Mammary epithelial cell (primary cell): ENCODE measurements at regions not wholly inside any gene's neighbourhood (a gene's known extent, or its start where the extent isn't known, plus 50 kb on each side); places are given as distances from the start of the nearest gene placed in this dataset.

ENCODE experiments used
- CTCF ChIP-seq, 2 donors: IDR thresholded peaks in 1 of 2; conservative IDR thresholded peaks in 1 of 2; 2 replicates each; pipeline ENCODE4 v1.5.1; 2011 to 2012; ENCODE audit warnings: inconsistent platforms in 2 of 2, low read length in 2 of 2, mild to moderate bottlenecking in 2 of 2, control low read depth in 1 of 2, low read depth in 1 of 2; ENCODE audit not compliant: insufficient read depth in 1 of 2; ENCODE audit errors: extremely low read depth in 1 of 2
- EZH2 ChIP-seq: IDR thresholded peaks from 2 replicates; pipeline ENCODE4 v1.6.1; 2012; ENCODE audit warnings: low read length, inconsistent platforms, borderline replicate concordance

- TF ChIP-seq CTCF (conservative IDR thresholded peaks at IDR 0.05 in 1 of 2, IDR thresholded peaks at IDR 0.05 in 1 of 2; ENCODE audit: extremely low read depth in 1 of 2, insufficient read depth in 1 of 2, low read depth in 1 of 2, low read length in 2 of 2) (no peak), EZH2 (no peak)
These were observed 59.9 kb downstream of the MINAR1 start for GRCh38 chr15:79492065-79492464.
